Peyer's patch (tissue), 4 donors: ENCODE measurements at regions not wholly inside any gene's neighbourhood (a gene's known extent, or its start where the extent isn't known, plus 50 kb on each side); places are given as distances from the start of the nearest gene placed in this dataset.

Experiments used
- POLR2A ChIP-seq, 2 donors: fragments of 450-650 bp; IDR thresholded peaks; one replicate each; pipeline ENCODE4 v1.5.1; 2017; ENCODE audit warnings: antibody characterized with exemption in 2 of 2, mild to moderate bottlenecking in 2 of 2, moderate library complexity in 2 of 2
- TF ChIP-seq, protein P1 (sequence below), 6 experiments: fragments of 450-650 bp in 4 of 6; fragments of 200-600 bp in 2 of 6; sonication (generic) in 1 of 6; IDR thresholded peaks; one replicate each; pipeline ENCODE4 v1.5.1; 2017 to 2019; ENCODE audit warnings: antibody characterized with exemption in 6 of 6, mild to moderate bottlenecking in 3 of 6, moderate library complexity in 1 of 6

GRCh38 chrX:87391742-87392141 lies 125.9 kb upstream of the KLHL4 start:
- TF ChIP-seq, protein P1, sequence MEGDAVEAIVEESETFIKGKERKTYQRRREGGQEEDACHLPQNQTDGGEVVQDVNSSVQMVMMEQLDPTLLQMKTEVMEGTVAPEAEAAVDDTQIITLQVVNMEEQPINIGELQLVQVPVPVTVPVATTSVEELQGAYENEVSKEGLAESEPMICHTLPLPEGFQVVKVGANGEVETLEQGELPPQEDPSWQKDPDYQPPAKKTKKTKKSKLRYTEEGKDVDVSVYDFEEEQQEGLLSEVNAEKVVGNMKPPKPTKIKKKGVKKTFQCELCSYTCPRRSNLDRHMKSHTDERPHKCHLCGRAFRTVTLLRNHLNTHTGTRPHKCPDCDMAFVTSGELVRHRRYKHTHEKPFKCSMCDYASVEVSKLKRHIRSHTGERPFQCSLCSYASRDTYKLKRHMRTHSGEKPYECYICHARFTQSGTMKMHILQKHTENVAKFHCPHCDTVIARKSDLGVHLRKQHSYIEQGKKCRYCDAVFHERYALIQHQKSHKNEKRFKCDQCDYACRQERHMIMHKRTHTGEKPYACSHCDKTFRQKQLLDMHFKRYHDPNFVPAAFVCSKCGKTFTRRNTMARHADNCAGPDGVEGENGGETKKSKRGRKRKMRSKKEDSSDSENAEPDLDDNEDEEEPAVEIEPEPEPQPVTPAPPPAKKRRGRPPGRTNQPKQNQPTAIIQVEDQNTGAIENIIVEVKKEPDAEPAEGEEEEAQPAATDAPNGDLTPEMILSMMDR (IDR thresholded peaks at IDR 0.05) = no peak
- no peak for TF ChIP-seq POLR2A (IDR thresholded peaks at IDR 0.05)
